BJ (cell line): ENCODE measurements at regions not wholly inside any gene's neighbourhood (a gene's known extent, or its start where the extent isn't known, plus 50 kb on each side); places are given as distances from the start of the nearest gene placed in this dataset.

Source experiments
- CTCF ChIA-PET: fragments of 350-600 bp; formaldehyde crosslinking; extraction: SDS; loops from one replicate; lab custom pipeline; 2021; ENCODE audit warnings: antibody characterized with exemption, inconsistent platforms; lab: Yijun Ruan, JAX
- POLR2A ChIA-PET: fragments of 300-600 bp; sonication (Branson Sonifier 250); formaldehyde crosslinking; extraction: SDS; loops from one replicate; lab custom pipeline; 2021; ENCODE audit warnings: antibody characterized with exemption; lab: Charles Lee
- DNase-seq: peaks from one replicate; pipeline ENCODE4 v3.0.0-alpha.2; 2011; ENCODE audit warnings: low read depth
- H3K27me3 ChIP-seq: 2 replicates; pipeline ENCODE4 v1.6.0; 2011; ENCODE audit warnings: low read length; ENCODE audit not compliant: control insufficient read depth, insufficient read depth
- H3K36me3 ChIP-seq: 2 replicates; pipeline ENCODE4 v1.5.1; 2011; ENCODE audit warnings: low read length; ENCODE audit not compliant: control insufficient read depth, insufficient read depth
- H3K4me3 ChIP-seq: 2 replicates; pipeline ENCODE4 v1.5.1; 2011; ENCODE audit warnings: low read depth, mild to moderate bottlenecking, control low read depth, low read length
- CTCF ChIP-seq: IDR thresholded peaks from 2 replicates; pipeline ENCODE4 v1.5.1; 2011; ENCODE audit warnings: low read depth, mild to moderate bottlenecking, control low read depth, inconsistent platforms, low read length, moderate library complexity; ENCODE audit not compliant: insufficient read depth

GRCh38 chr6:53744321-53744720 is 50.5 kb upstream of the LRRC1 start:
- TF ChIP-seq CTCF, result no peak
- H3K4me3 ChIP-seq, result no peak overlapping the region
- no peaks in the 10 kb centered on the region for H3K36me3 ChIP-seq
- ChIA-PET POLR2A (no interaction called here), CTCF (interaction anchor here (1.0 to 2.0 kb wide), 4 partner anchors 10 to 212 kb away, joined by 5 to 11 read pairs (median 6); no protein-coding TSS in a partner anchor)
- no peaks in the 10 kb centered on the region for H3K27me3 ChIP-seq
- no peak for DNase-seq

GRCh38 chr6:53741034-53741823 is 53.6 kb upstream of the LRRC1 start:
- CTCF ChIA-PET, result interaction anchor here (1.3 to 2.3 kb wide), 4 partner anchors 13 to 215 kb away, joined by 3 to 7 read pairs (median 5); no protein-coding TSS in a partner anchor
- POLR2A ChIA-PET, result no interaction called here

GRCh38 chr6:53737746-53738145 is 57.1 kb upstream of the LRRC1 start:
- ChIA-PET CTCF (interaction anchor here (2.3 kb wide), 1 partner anchor 9 kb away, joined by 15 read pairs; no protein-coding TSS in a partner anchor), POLR2A (no interaction called here)
- no peaks in the 10 kb centered on the region for H3K27me3 ChIP-seq
- no peak overlapping the region for H3K4me3 ChIP-seq
- no peak for TF ChIP-seq CTCF
- no peak for DNase-seq
- H3K36me3 ChIP-seq, result no peaks in the 10 kb centered on the region

More at GRCh38 chr6:53741034-53741823, 53.6 kb upstream of the LRRC1 start:
- TF ChIP-seq CTCF, result no peak
- DNase-seq, result no peak
- Histone ChIP-seq H3K27me3 (no peaks in the 10 kb centered on the region), H3K36me3 (no peaks in the 10 kb centered on the region), H3K4me3 (no peak overlapping the region)

GRCh38 chr6:53735896-53736295 is 58.9 kb upstream of the LRRC1 start:
- no peaks in the 10 kb centered on the region for H3K36me3 ChIP-seq
- ChIA-PET POLR2A (no interaction called here), CTCF (interaction anchor here (1.4 to 2.3 kb wide), 5 partner anchors 10 to 269 kb away, joined by 3 to 15 read pairs (median 6); no protein-coding TSS in a partner anchor)
- DNase-seq, result no peak
- no peaks in the 10 kb centered on the region for H3K27me3 ChIP-seq
- no peak for TF ChIP-seq CTCF
- no peak overlapping the region for H3K4me3 ChIP-seq

- H3K4me3 ChIP-seq, result no peak overlapping the region
- H3K36me3 ChIP-seq, result no peaks in the 10 kb centered on the region
- CTCF ChIA-PET, result interaction anchor here (0.9 to 2.3 kb wide), 14 partner anchors 9 to 268 kb away, joined by 3 to 15 read pairs (median 4); no protein-coding TSS in a partner anchor
- H3K27me3 ChIP-seq, result no peaks in the 10 kb centered on the region
- POLR2A ChIA-PET, result no interaction called here
- peak; percentile 77 for DNase-seq
- peak; percentile 42 for TF ChIP-seq CTCF
Observed at GRCh38 chr6:53734473-53735299, 60.1 kb upstream of the LRRC1 start.
